GM23338 (cell line): ENCODE measurements at regions not wholly inside any gene's neighbourhood (a gene's known extent, or its start where the extent isn't known, plus 50 kb on each side); places are given as distances from the start of the nearest gene placed in this dataset.

Experiments used
- ATAC-seq: fragments of 200-7000 bp; cut with Tn5 transposase; 3 replicates; pipeline ENCODE4 v1.9.1; 2020
- DNase-seq: peaks from one replicate; pipeline ENCODE4 v3.0.0-alpha.2; 2015; ENCODE audit warnings: low spot score
- H2AFZ ChIP-seq: fragments of 200-600 bp; sonication (generic); 2 replicates; pipeline ENCODE4 v1.8.0; 2016; ENCODE audit warnings: antibody characterized with exemption, mild to moderate bottlenecking, moderate library complexity
- H3F3A ChIP-seq: fragments of 200-600 bp; sonication (generic); replicated peaks from 2 replicates; pipeline ENCODE4 v1.8.0; 2017; ENCODE audit warnings: antibody characterized with exemption, mixed run types, low read depth
- H3K27ac ChIP-seq: fragments of 200-600 bp; sonication (generic); 2 replicates; pipeline ENCODE4 v1.6.1; 2016; ENCODE audit warnings: low read depth
- H3K27me3 ChIP-seq: fragments of 200-600 bp; sonication (generic); 2 replicates; pipeline ENCODE4 v1.8.0; 2016; ENCODE audit warnings: mild to moderate bottlenecking, mixed run types, moderate library complexity; ENCODE audit not compliant: insufficient read depth
- H3K36me3 ChIP-seq: fragments of 200-600 bp; sonication (generic); 2 replicates; pipeline ENCODE4 v1.8.0; 2016; ENCODE audit warnings: mild to moderate bottlenecking; ENCODE audit not compliant: insufficient read depth
- H3K4me1 ChIP-seq: fragments of 200-600 bp; sonication (generic); 2 replicates; pipeline ENCODE4 v1.8.0; 2016; ENCODE audit warnings: mild to moderate bottlenecking, moderate library complexity; ENCODE audit not compliant: insufficient read depth
- H3K4me2 ChIP-seq: fragments of 200-600 bp; sonication (generic); 2 replicates; pipeline ENCODE4 v1.7.1; 2017; ENCODE audit warnings: mixed run types
- H3K4me3 ChIP-seq: fragments of 200-600 bp; sonication (generic); 2 replicates; pipeline ENCODE4 v1.6.1; 2016; ENCODE audit warnings: mixed run types
- H3K79me2 ChIP-seq: fragments of 200-600 bp; sonication (generic); replicated peaks from 2 replicates; pipeline ENCODE4 v1.8.0; 2017; ENCODE audit warnings: mild to moderate bottlenecking; ENCODE audit not compliant: insufficient read depth
- H3K9me2 ChIP-seq: fragments of 200-600 bp; sonication (generic); 2 replicates; pipeline ENCODE4 v1.8.0; 2017; ENCODE audit not compliant: insufficient read depth
- H4K20me1 ChIP-seq: fragments of 200-600 bp; sonication (generic); replicated peaks from 2 replicates; pipeline ENCODE4 v1.8.0; 2017; ENCODE audit warnings: mild to moderate bottlenecking; ENCODE audit not compliant: insufficient read depth
- H3K27ac Mint-ChIP-seq: 2 replicates; pipeline ENCODE4 v1.8.0; 2020; ENCODE audit warnings: inconsistent platforms, mild to moderate bottlenecking, moderate library complexity, mixed read lengths
- H3K27me3 Mint-ChIP-seq: 3 replicates; pipeline ENCODE4 v1.8.0; 2022; ENCODE audit warnings: low read depth, mild to moderate bottlenecking, moderate library complexity, mixed read lengths, inconsistent platforms; ENCODE audit not compliant: insufficient read depth, poor library complexity
- H3K36me3 Mint-ChIP-seq: 3 replicates; pipeline ENCODE4 v1.8.0; 2021; ENCODE audit warnings: low read depth, mild to moderate bottlenecking, inconsistent platforms, moderate library complexity, mixed read lengths
- H3K4me1 Mint-ChIP-seq: 3 replicates; pipeline ENCODE4 v1.8.0; 2020; ENCODE audit warnings: mild to moderate bottlenecking, inconsistent platforms, mixed read lengths
- H3K4me3 Mint-ChIP-seq: 3 replicates; pipeline ENCODE4 v1.8.0; 2021; ENCODE audit warnings: moderate library complexity, mild to moderate bottlenecking, inconsistent platforms, mixed read lengths
- H3K9me3 Mint-ChIP-seq: 3 replicates; pipeline ENCODE4 v1.8.0; 2020; ENCODE audit warnings: moderate library complexity, mild to moderate bottlenecking, inconsistent platforms, mixed read lengths
- CREB1 ChIP-seq: fragments of 250-450 bp; sonication (Bioruptor Pico); IDR thresholded peaks from 2 replicates; pipeline ENCODE4 v1.5.0; 2020; ENCODE audit warnings: low read depth, mild to moderate bottlenecking, moderate library complexity
- STAT1 ChIP-seq: IDR thresholded peaks from one replicate; pipeline ENCODE4 v1.6.1; 2016; ENCODE audit warnings: antibody characterized with exemption; ENCODE audit not compliant: unreplicated experiment
- ZNF331 ChIP-seq: fragments of 250-450 bp; sonication (Bioruptor Pico); IDR thresholded peaks from 2 replicates; pipeline ENCODE4 v1.5.0; 2020; ENCODE audit warnings: low read depth, mild to moderate bottlenecking, moderate library complexity
- ZNF462 ChIP-seq: fragments of 250-450 bp; sonication (Bioruptor Pico); IDR thresholded peaks from 2 replicates; pipeline ENCODE4 v1.5.0; 2020; ENCODE audit warnings: mild to moderate bottlenecking, moderate library complexity

GRCh38 chr17:77830816-77831473 is 127.6 kb upstream of the TNRC6C start:
- TF ChIP-seq ZNF462 (no peak), ZNF331 (CRISPR knock-in tag) (no peak), STAT1 (no peak), CREB1 (no peak)
- Histone ChIP-seq H3K27me3 (no peaks in the 10 kb centered on the region), H3K4me3 (no peak overlapping the region), H3F3A (peaks cover 21% of the 10 kb centered on the region), H4K20me1 (no peaks in the 10 kb centered on the region), H3K4me1 (peaks cover 20% of the 10 kb centered on the region), H3K4me2 (no peak overlapping the region), H3K36me3 (no peaks in the 10 kb centered on the region), H3K79me2 (no peaks in the 10 kb centered on the region), H3K9me2 (no peaks in the 10 kb centered on the region), H3K27ac (no peak overlapping the region), H2AFZ (no peak overlapping the region)
- H3K4me1 Mint-ChIP-seq = peaks cover 57% of the 10 kb centered on the region
- no peak overlapping the region for H3K4me3 Mint-ChIP-seq
- no peak; the same call in 2 of the 3 replicates for ATAC-seq
- no peak for DNase-seq
- H3K36me3 Mint-ChIP-seq = no peaks in the 10 kb centered on the region
- peaks cover 26% of the 10 kb centered on the region for H3K27me3 Mint-ChIP-seq
- no peak overlapping the region for H3K27ac Mint-ChIP-seq
- no peaks in the 10 kb centered on the region; the same call in 1 of the 3 replicates for H3K9me3 Mint-ChIP-seq

GRCh38 chr17:77831474-77832179 is 126.9 kb upstream of the TNRC6C start:
- Mint-ChIP-seq H3K27me3 (peaks cover 26% of the 10 kb centered on the region), H3K9me3 (no peaks in the 10 kb centered on the region; the same call in 1 of the 3 replicates), H3K36me3 (no peaks in the 10 kb centered on the region), H3K4me1 (peaks cover 53% of the 10 kb centered on the region), H3K27ac (no peak overlapping the region), H3K4me3 (no peak overlapping the region)
- Histone ChIP-seq H3K27me3 (no peaks in the 10 kb centered on the region), H2AFZ (no peak overlapping the region), H3K36me3 (no peaks in the 10 kb centered on the region), H3K79me2 (no peaks in the 10 kb centered on the region), H3F3A (peaks cover 21% of the 10 kb centered on the region), H3K9me2 (no peaks in the 10 kb centered on the region), H3K4me1 (peaks cover 20% of the 10 kb centered on the region), H4K20me1 (no peaks in the 10 kb centered on the region), H3K4me3 (no peak overlapping the region), H3K27ac (no peak overlapping the region), H3K4me2 (no peak overlapping the region)
- no peak for DNase-seq
- ATAC-seq = no peak
- no peak for TF ChIP-seq ZNF462
